H54 (cell line): ENCODE measurements at regions not wholly inside any gene's neighbourhood (a gene's known extent, or its start where the extent isn't known, plus 50 kb on each side); places are given as distances from the start of the nearest gene placed in this dataset.
A peak's percentile ranks its signal among the peaks of the same experiment; 100 is the strongest.

Source experiments
- DNase-seq: peaks from one replicate; pipeline ENCODE4 v3.0.0; 2011; ENCODE audit warnings: low spot score, mixed read lengths; ENCODE audit not compliant: insufficient read length
- FAIRE-seq: peaks from 3 replicates; lab custom pipeline; 2011; peaks lifted over from hg19 to GRCh38; lab: Jason Lieb, UNC
- POLR2A ChIP-seq: IDR thresholded peaks from 2 replicates; pipeline ENCODE4 v1.6.1; 2011; ENCODE audit warnings: low read depth, mild to moderate bottlenecking, low read length

DNA sequence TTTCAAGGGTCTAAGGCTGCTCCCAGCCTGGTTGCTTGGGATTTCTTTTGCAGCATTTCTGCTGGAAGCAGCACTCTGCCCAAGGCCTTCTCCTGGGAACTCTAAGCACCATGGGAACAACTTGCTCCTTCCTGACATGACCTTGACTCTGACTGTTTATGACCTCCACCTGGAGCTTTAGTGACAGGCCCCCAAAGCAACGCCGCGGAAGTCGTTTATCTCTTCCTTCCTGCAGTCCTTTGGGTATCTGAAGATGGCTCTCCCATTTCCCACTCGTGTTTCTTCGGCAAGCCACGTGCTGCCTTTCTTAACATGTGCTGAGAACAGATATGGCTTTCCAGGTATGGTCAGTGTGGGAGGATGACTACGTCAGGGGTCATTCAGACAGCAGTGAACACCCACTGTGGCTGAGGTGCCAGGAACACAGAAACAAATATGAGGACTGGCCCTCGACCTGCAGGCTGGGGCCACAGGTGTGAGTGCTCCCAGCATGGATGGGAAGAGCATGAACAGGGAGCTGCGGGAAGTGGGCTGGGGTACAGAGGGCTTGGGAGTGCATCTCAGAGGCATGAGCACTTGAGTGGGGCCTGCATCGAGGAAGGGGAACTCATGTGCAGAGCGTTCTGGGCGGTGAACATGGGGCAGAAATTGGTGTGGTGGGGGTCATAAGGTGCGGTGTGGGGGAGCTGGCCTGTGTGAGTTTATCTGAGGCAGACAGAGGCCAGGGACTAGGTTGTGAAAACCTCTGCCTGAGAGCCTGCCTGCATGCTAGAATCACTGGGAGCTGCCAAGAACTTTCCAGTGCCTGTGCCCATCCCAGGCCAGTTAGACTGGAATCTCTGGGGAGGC lies 140.5 kb downstream of the TSN start:
- DNase-seq: no peak
- no peak for TF ChIP-seq POLR2A
- no peak for FAIRE-seq

DNA sequence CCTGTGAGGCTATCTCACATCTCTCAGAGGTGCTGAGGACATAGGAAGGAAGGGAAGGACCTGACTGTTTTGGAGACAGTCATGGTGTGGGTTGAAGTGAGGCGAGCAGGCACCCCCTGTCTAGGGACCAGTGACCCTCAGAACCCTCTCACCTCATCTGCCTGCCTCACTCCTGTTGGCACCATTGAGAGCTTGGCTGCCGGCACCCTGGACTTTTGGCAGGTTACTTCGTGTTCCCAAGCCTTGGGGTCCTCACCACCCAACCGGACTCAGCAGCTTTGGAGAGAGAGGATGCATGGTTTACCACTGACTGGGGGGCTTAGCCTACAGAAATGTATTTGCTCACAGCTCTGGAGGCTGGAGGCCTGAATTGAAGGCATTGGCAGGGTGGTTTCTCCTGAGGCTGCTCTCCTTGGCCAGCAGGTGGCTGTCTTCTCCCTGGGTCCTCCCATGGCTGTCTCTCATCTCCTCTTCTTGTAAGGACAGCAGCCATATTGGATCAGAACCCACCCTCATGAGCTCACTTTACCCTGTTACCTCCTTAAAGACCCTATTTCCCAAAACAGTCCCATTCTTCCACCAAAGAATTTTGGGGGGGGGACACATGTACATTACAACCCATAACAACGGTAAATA lies 142.0 kb downstream of the TSN start:
- no peak for FAIRE-seq
- DNase-seq: peak; percentile 56
- TF ChIP-seq POLR2A: no peak

DNA sequence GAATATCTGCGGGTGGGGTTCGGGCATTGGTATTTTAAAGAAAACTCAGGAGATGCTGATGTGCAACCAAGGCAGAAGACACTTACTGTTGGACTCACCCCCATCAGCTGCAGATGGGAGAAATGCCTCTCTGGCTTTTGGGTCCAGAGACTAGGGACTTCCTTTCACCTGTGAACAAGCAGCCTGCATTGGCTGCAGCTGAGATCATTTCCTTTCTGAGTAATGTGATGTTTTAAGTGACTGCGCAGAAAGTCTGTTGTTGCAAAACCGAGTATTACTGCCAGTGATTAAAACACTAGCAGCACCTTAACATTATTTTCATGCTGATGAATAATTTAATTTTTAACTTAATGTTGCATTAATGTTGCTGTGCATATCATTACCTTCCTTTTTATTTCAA lies 143.0 kb downstream of the TSN start:
- FAIRE-seq: no peak
- DNase-seq: peak; percentile 39
- TF ChIP-seq POLR2A: no peak

DNA sequence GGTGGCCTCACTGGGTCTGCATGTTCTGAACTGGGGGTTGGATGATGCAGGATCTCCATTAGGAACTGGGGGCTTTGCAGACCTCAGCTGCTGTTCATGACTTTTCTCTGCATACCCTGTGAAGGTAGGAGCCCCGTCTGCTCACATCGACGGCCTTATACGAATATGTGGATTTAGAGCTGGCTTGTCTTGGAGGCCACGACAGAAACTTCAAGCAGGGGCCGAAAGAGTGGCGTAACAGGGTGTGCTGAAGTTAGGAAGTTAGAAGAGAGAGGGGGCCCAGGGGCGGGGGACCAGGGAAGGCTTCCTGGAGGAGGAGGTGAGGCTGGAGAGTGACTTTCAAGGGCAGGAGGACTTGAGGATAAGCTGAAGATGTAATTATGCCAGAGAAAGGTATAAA lies 144.9 kb downstream of the TSN start:
- DNase-seq (no peak), FAIRE-seq (no peak)
- no peak for TF ChIP-seq POLR2A

DNA sequence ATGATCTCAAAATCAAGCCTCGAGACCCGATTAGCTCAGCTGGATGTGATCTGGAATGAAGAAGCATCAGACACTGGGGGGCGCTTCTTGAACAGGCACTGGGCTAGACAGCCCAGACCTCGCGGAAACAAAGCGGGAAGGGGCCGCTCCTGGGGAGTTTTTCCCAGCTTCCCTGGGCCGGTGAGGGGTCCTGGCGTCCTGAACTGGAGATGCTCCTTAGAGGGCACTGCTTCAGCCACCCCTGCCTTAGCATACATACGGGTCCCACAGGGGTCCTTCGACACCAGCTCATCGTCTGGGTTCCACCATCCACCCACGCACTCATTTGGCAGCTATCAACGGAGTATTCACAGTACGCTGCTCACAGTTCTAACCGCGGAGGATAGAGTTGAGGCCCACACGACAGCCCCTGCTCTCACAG lies 146.7 kb downstream of the TSN start:
- FAIRE-seq (no peak), DNase-seq (no peak)
- no peak for TF ChIP-seq POLR2A

DNA sequence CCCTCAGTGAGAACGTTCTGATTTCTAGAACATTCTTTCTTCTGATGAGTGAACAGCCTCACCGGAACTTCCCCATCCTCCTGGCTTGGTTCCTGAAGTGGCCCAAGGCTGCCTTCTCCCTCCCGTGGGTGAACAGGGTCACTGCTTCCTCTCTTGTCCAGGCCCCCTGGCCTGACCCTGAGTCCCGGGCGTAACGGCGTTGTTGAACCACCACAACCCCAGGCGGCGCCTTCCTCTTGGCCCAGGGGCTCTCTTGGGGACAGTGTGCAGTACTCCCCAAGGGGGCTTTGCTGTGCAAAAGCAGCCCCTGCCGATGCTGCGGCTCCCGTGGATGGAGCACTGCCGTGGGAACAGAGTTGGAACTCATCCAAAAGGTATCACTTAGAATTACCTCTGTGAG lies 147.2 kb downstream of the TSN start:
- no peak for DNase-seq
- FAIRE-seq: no peak
- no peak for TF ChIP-seq POLR2A

DNA sequence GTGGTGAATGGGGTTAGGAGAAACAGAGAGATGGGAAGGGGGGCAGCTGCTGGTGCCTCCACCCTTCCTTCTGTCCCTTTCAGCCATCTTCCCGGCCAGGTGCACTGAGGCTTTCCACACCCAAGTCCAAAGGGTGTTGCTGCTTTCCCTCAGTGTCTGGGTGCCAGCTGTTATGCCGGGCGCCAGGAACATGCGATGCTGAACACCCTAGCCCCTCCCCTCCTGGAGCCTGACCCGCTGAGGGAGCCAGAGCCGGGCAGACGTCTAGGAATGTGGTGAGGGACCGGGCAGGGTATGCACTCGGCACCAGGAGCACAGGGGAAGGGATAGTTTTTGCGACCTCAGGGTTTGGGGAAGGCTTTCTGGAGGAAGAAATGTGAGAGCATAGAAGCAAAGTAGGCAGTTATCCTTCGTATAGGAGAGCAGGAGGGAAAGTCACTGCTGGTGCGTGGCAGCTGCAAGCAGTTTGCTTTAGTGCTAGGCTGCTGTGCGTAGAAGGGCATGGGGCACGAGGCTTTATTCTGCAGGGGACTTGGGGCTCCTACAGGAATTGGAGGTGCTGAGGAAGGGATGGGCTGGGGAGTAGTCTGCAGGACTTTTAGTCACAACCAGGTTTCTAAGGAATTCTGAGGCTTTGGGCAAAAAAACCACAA lies 147.7 kb downstream of the TSN start:
- FAIRE-seq (no peak), DNase-seq (no peak)
- no peak for TF ChIP-seq POLR2A

DNA sequence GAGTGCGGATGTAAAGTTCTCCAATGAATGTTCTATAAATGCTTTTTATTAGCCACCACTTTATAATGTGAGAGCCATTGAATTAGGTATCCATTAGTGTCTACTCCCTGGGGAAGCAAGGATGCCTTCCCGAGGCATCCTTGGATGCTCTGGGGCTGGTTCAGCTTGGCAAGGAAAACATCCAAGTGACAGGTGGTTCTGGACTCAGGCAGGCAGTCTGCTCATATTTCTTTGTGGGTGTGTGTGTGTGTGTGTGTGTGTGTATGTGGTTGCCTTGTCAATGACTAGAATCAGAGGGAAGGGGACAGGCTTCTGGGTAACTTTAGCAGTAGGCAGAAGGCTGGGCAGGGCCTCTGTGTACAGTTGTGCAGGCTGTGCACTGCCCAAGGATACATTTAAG lies 149.2 kb downstream of the TSN start:
- DNase-seq: no peak
- TF ChIP-seq POLR2A: no peak
- FAIRE-seq: no peak

DNA sequence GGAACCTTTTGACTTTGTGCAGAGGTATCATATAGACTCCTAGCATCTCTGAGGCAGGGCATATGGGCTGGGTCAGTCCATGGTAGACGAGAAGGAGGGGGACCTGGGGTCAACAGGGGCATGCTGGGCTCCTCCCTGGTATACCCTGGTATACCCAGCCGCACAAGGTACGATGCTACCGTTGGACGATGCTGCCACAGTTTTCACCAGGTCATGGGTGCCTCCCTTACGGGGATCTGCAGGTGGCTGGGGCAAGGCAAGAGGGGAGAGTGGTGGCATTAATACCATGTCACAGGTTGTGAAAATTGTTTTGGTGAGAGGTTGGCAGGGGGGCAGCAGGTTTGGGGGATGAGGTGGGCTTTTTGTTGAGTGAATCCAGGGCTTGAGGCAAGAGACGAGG lies 149.8 kb downstream of the TSN start:
- FAIRE-seq: no peak
- TF ChIP-seq POLR2A: no peak
- no peak for DNase-seq

DNA sequence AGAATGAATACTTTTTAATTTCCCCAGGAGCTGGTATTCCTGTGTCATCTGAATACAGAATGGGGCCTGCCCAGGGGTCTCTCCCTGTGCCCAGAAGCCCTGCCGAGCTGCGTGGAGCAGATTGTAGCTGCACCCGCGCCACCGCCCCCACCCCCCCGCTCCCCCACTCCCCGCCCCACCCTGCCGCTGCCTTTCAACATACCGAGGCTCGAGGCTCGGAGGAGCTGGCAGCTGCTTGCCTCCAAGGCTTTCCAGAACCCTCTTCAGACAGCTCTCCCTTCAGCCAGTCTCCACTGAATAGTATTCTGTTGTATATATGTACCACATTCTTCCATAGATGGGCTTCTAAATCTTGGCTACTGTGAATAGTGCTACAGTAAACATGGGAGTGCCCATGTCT lies 150.7 kb downstream of the TSN start:
- TF ChIP-seq POLR2A: no peak
- FAIRE-seq: no peak
- no peak for DNase-seq

DNA sequence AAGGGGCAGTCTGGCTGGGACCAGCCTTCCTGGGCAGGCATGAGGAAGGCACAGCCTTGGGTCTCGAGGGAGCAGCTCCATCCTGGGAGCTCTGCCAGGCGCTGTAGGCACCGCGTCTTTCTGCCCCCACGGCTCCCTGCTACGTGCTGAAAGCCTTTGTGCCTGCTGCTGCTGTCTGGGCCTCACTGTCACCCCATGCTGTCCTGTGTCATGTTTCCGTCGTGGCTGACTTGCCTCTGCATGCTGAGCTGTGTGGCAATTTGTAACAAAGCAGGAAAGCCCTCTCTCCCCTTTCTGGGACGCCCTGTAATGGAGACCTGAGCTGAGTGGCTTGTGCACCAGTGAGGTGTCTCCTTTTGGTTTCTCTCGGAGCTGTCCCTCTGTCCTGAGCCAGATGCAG lies 152.5 kb downstream of the TSN start:
- TF ChIP-seq POLR2A: no peak
- FAIRE-seq (no peak), DNase-seq (no peak)

DNA sequence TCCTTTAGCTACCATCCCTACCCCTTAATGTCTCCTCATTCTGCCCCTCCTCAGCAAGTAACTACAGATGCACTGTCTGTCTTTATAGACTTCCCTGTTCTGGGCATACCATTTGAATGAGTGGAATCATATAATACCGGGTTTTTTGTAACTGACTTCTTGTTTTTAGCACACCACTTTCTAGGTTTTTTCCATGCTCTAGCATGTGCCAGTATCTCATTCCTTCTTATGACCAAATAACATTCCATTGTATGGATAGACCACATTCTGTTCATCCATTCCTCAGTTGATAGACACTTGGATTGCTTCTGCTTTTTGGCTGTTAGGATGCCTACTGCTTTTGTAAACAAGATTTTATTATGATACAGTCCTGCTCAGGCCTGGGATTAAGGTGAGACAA lies 154.7 kb downstream of the TSN start:
- DNase-seq (no peak), FAIRE-seq (no peak)
- TF ChIP-seq POLR2A: no peak

DNA sequence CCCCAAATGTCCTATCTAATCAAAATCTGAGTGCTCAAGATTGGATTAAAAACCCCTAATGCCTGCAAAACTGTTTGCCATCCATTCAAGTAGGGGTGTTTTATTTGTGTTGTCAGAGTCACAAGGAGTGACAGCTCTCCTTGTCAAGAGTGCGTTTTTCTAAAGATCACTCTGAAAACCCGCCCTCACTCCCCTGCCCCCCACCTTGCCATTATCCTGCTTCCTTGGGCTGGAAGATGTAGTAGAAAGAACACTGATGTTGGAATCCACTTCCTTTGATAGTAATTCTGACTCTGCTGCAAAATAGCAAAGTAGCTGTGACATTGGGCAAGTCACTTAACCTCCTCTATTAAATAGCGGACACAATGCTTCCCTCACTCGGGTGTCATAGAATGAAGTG lies 155.6 kb downstream of the TSN start:
- FAIRE-seq (no peak), DNase-seq (no peak)
- no peak for TF ChIP-seq POLR2A

DNA sequence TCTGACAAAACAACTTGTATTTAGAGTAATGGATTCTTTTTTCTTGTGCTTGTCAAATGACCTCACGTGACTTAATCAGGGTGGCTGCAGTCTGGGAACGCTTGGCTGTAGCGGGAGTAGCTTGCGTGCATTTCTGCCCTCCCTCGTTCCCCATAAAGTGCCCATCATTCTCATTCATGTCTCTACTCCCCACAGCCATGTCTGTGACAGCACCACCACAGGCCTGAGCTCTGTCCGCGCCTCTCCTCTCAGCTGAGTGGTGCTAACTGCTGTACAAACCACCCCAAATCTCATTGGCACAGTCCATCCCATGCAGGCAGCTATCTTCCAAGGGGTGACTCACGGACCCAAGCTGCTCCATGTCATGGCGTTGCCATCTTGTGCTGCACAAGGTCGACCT lies 161.7 kb downstream of the TSN start:
- FAIRE-seq (no peak), DNase-seq (no peak)
- no peak for TF ChIP-seq POLR2A
